ENCODE measurements at regions not wholly inside any gene's neighbourhood (a gene's known extent, or its start where the extent isn't known, plus 50 kb on each side); places are given as distances from the start of the nearest gene placed in this dataset.

GRCh38 chr4:43903456-43903855, 545.2 kb downstream of the KCTD8 start:
- TF ChIP-seq SP1 (IDR thresholded peaks at IDR 0.05) (no peak), FOXA1 (IDR thresholded peaks at IDR 0.05) (no peak), TARDBP (IDR thresholded peaks at IDR 0.05) (no peak), FOXM1 (IDR thresholded peaks at IDR 0.05; ENCODE audit: borderline replicate concordance) (no peak), HDGF (IDR thresholded peaks at IDR 0.05; ENCODE audit: borderline replicate concordance) (no peak), BHLHE40 (IDR thresholded peaks at IDR 0.05; ENCODE audit: borderline replicate concordance) (no peak), ELF4 (IDR thresholded peaks at IDR 0.05) (no peak), NFRKB (IDR thresholded peaks at IDR 0.05) (no peak), L3MBTL2 (conservative IDR thresholded peaks at IDR 0.05) (no peak)

All from HEK293T (cell line).